ENCODE measurements at regions not wholly inside any gene's neighbourhood (a gene's known extent, or its start where the extent isn't known, plus 50 kb on each side); places are given as distances from the start of the nearest gene placed in this dataset.

GRCh38 chr2:198324071-198324470 is 519.7 kb downstream of the PLCL1 start:
- in situ Hi-C loops (cut with HindIII; ENCODE audit: low pct_unique_long_range_greater_than_20kb, low sequenced_read_pairs): no loop called here
- no peak for TF ChIP-seq JUND (IDR thresholded peaks at IDR 0.05; ENCODE audit: low read depth)
- DNase-seq (ENCODE audit: low read depth in 1 of 2, low spot score in 1 of 2): no peak

DNA sequence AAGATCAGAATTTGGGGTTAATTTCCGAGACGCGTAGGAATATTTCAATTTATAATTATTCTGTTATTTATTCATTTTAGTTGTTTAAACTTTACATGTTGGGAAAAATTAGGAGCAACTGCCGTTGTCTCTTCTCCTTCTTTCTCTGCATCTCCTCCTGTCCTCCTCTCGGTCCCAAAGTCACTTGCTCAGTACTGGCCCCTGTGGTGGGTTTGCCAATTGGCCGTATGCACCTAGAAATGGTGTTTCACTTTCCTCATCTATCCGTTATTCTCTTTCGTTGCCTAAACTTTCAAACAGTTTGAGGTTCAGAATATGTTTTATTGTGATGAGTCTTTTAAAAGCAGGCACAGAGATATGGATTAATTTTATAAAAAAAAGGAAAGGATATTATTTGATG is 517.9 kb downstream of the PLCL1 start:
- no peak for TF ChIP-seq JUND (IDR thresholded peaks at IDR 0.05; ENCODE audit: low read depth)
- peak in 1 of 2 experiments; percentile 18 for DNase-seq (ENCODE audit: low read depth in 1 of 2, low spot score in 1 of 2)
- in situ Hi-C loops (cut with HindIII; ENCODE audit: low pct_unique_long_range_greater_than_20kb, low sequenced_read_pairs): no loop called here

DNA sequence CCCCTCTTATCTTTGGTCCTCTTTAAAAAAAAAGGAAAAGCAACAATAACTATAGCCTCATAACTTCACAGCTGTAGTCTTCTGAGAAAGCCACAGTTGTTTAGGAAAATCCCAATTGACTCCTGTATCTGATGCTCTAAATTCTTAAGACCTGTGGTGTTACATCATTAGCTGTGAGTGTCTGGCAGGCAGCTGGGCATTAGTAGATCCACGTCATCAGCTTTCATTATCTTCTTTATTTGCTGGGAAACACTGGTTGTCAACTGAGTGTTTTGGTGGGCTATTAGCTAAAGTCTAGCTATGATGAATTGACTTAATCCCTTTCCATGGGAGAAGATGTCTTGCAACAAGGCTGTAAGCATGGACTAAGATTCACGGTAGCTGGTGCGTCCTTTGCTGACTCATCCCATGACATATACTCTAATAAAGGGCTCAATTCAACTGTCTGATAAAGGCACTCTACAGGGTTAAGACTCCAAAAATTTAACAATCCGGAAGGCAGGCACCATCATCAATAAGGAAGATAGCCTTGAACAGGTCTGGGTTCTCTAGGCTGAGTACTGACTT is 517.2 kb downstream of the PLCL1 start:
- no peak for DNase-seq (ENCODE audit: low read depth in 1 of 2, low spot score in 1 of 2)
- in situ Hi-C loops (cut with HindIII; ENCODE audit: low pct_unique_long_range_greater_than_20kb, low sequenced_read_pairs): no loop called here
- no peak for TF ChIP-seq JUND (IDR thresholded peaks at IDR 0.05; ENCODE audit: low read depth)

DNA sequence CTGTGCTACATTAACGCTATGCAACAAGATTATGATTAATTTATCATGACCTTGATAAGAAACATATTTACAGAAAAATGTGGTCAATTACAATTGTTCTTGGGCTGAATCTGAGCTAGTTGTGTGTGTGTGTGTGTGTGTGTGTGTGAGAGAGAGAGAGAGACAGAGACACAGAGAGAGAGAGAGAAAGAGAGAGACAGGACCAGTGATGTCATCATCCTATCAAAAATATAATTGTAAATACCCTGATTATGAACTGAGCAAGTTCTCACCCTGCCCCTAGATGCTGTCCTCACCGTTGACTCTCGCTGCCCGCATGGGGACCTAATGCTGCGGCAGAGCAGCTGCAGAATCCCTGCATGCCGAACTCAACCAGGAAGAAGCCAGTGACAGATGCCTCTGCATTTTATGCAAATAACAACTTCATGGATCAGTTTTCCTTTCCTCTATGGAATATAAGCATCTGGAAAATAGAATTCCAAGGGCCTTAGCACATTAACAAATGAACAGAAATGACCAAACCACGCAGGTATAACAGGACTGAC is 512.5 kb downstream of the PLCL1 start:
- in situ Hi-C loops (cut with HindIII; ENCODE audit: low pct_unique_long_range_greater_than_20kb, low sequenced_read_pairs): no loop called here
- no peak for TF ChIP-seq JUND (IDR thresholded peaks at IDR 0.05; ENCODE audit: low read depth)
- DNase-seq (ENCODE audit: low read depth in 1 of 2, low spot score in 1 of 2): no peak

GRCh38 chr2:198315791-198316630 is 511.6 kb downstream of the PLCL1 start:
- TF ChIP-seq JUND (IDR thresholded peaks at IDR 0.05; ENCODE audit: low read depth): no peak
- in situ Hi-C loops (cut with HindIII; ENCODE audit: low pct_unique_long_range_greater_than_20kb, low sequenced_read_pairs): no loop called here
- no peak for DNase-seq (ENCODE audit: low read depth in 1 of 2, low spot score in 1 of 2)

DNA sequence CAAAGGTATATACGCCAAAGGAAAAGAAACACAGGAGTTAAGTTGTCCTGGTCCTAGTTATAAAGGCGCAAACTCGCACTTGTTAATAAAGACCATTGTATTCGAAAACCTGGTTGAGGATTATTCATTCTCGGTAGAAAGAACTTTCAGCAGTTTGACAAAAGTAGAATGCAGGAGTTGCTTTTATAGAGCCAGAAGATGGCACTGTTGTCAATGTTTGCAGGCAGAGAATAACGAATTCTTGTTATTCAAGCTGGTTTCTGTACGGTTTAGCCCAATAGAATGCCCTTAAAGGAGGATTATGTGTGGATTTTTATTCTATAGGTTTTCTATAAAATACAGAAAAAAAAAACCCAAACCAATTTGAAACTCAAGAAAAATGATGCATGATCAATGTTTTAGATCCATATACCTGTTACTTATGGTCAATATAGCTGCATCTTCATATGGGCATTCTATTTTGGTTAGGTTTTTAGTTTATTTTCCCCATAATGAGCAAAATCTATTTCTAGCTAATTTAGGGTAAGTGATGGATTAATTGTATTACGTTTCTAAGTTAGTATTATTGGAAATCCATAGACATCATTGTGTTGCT is 510.3 kb downstream of the PLCL1 start:
- TF ChIP-seq JUND (IDR thresholded peaks at IDR 0.05; ENCODE audit: low read depth): no peak
- peak in 1 of 2 experiments; percentile 55 for DNase-seq (ENCODE audit: low read depth in 1 of 2, low spot score in 1 of 2)
- in situ Hi-C loops (cut with HindIII; ENCODE audit: low pct_unique_long_range_greater_than_20kb, low sequenced_read_pairs): no loop called here

GRCh38 chr2:198312596-198313483 is 508.4 kb downstream of the PLCL1 start:
- DNase-seq (ENCODE audit: low read depth in 1 of 2, low spot score in 1 of 2): no peak
- in situ Hi-C loops (cut with HindIII; ENCODE audit: low pct_unique_long_range_greater_than_20kb, low sequenced_read_pairs): no loop called here
- no peak for TF ChIP-seq JUND (IDR thresholded peaks at IDR 0.05; ENCODE audit: low read depth)

DNA sequence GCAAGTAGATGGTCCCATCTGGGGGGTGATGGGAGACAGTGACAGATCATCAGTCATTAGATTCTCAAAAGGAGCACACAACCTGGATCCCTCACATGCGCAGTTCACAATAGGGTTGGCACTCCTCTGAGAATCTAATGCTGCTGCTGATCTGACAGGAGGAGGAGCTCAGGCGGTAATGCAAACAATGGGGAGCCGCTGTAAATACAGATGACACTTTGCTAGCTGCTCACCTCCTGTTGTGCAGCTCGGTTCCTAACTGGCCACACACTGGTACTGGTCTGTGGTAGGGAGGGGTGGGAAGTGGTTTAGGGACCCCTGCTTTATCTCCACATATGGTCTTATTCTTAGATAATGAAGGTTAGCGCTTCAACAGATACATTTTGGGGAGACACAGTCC is 506.6 kb downstream of the PLCL1 start:
- no peak for DNase-seq (ENCODE audit: low read depth in 1 of 2, low spot score in 1 of 2)
- in situ Hi-C loops (cut with HindIII; ENCODE audit: low pct_unique_long_range_greater_than_20kb, low sequenced_read_pairs): no loop called here
- TF ChIP-seq JUND (IDR thresholded peaks at IDR 0.05; ENCODE audit: low read depth): no peak

DNA sequence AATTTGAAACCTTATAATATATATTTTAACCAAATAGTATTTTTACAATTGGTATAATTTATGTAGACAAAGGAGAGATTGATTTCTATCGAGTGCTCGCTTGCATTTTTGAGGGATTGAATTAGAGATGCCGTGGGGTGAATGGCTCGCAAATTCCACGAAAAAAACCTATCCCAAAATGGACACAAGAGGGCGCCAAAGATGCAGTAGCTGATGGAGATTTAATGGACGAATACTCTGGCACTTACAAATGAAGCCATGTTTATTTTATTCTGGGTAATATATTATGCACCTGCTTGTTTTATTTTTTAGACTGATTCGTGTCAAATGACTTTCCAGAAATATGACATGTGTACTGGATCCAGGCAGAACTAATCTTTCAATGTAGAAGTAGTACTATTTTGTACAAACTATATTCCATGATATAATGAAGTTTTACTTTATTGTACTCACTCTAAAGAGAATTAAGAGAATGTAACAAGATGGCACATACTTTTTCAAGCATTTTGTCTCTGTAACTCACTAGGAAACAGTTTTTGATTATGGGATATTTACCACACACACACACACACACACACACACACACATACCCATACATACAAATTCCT is 505.4 kb downstream of the PLCL1 start:
- peak; percentile 27 to 65 for DNase-seq (ENCODE audit: low read depth in 1 of 2, low spot score in 1 of 2)
- no peak for TF ChIP-seq JUND (IDR thresholded peaks at IDR 0.05; ENCODE audit: low read depth)
- in situ Hi-C loops (cut with HindIII; ENCODE audit: low pct_unique_long_range_greater_than_20kb, low sequenced_read_pairs): no loop called here

GRCh38 chr2:198309081-198309480 is 504.7 kb downstream of the PLCL1 start:
- in situ Hi-C loops (cut with HindIII; ENCODE audit: low pct_unique_long_range_greater_than_20kb, low sequenced_read_pairs): no loop called here
- TF ChIP-seq JUND (IDR thresholded peaks at IDR 0.05; ENCODE audit: low read depth): no peak
- no peak for DNase-seq (ENCODE audit: low read depth in 1 of 2, low spot score in 1 of 2)

- no peak for TF ChIP-seq JUND (IDR thresholded peaks at IDR 0.05; ENCODE audit: low read depth)
- no peak for DNase-seq (ENCODE audit: low read depth in 1 of 2, low spot score in 1 of 2)
- in situ Hi-C loops (cut with HindIII; ENCODE audit: low pct_unique_long_range_greater_than_20kb, low sequenced_read_pairs): no loop called here
These were observed 504.0 kb downstream of the PLCL1 start for GRCh38 chr2:198308368-198308767.

DNA sequence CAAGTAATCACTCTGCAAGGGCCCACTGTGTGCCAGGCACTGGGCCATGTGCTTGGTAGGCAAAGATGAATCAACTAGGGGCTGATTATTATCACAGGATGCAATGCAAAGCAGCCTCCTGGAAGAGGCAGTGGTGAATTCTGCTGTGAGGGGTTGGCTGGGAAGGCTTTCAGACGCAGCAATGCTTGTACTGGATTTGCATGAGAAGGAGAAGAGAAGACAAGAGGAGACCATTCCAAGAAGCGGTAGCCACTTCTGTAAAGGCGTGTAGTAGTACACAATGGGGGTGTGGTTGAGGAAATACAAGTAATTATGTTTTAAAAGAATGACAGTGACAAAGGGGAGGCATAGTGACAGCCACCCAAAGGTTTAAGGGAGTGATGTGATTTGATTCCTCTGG is 502.7 kb downstream of the PLCL1 start:
- in situ Hi-C loops (cut with HindIII; ENCODE audit: low pct_unique_long_range_greater_than_20kb, low sequenced_read_pairs): no loop called here
- DNase-seq (ENCODE audit: low read depth in 1 of 2, low spot score in 1 of 2): no peak

More for the DNA sequence above, 502.7 kb downstream of the PLCL1 start:
- TF ChIP-seq JUND (IDR thresholded peaks at IDR 0.05; ENCODE audit: low read depth): no peak

Measured in T47D (cell line).